ENCODE measurements at regions not wholly inside any gene's neighbourhood (a gene's known extent, or its start where the extent isn't known, plus 50 kb on each side); places are given as distances from the start of the nearest gene placed in this dataset.

DNA sequence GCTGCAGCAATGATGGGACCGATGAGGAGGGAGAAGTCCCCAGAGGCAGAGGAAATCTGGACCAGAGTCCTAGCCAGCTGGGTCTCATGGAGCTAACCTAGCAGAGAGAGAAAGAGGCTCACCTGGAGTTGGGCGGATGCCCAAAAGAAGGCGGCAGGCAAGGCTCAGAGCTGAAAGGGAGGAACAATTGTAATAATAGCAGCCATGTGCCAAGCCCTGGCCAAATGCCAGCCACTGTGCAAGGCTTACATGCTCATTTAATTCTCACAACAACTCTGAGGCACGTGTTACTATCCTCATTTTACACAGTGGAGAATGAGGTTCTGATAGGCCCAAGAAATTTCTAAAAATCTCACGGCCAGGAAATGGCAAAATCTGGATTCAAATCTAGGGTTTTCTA, 50.0 kb upstream of the ZNF648 start:
- H3K27me3 Mint-ChIP-seq (ENCODE audit: unreplicated experiment) = peaks cover 6% of the 10 kb centered on the region
- peaks cover 8% of the 10 kb centered on the region for H3K36me3 Mint-ChIP-seq (ENCODE audit: unreplicated experiment)
- H3K4me3 Mint-ChIP-seq (ENCODE audit: unreplicated experiment) = no peak overlapping the region
- TF ChIP-seq, protein P1, sequence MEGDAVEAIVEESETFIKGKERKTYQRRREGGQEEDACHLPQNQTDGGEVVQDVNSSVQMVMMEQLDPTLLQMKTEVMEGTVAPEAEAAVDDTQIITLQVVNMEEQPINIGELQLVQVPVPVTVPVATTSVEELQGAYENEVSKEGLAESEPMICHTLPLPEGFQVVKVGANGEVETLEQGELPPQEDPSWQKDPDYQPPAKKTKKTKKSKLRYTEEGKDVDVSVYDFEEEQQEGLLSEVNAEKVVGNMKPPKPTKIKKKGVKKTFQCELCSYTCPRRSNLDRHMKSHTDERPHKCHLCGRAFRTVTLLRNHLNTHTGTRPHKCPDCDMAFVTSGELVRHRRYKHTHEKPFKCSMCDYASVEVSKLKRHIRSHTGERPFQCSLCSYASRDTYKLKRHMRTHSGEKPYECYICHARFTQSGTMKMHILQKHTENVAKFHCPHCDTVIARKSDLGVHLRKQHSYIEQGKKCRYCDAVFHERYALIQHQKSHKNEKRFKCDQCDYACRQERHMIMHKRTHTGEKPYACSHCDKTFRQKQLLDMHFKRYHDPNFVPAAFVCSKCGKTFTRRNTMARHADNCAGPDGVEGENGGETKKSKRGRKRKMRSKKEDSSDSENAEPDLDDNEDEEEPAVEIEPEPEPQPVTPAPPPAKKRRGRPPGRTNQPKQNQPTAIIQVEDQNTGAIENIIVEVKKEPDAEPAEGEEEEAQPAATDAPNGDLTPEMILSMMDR (IDR thresholded peaks at IDR 0.05; ENCODE audit: partially characterized antibody, unreplicated experiment) = no peak
- H3K4me1 Mint-ChIP-seq (ENCODE audit: low read depth, unreplicated experiment) = no peaks in the 10 kb centered on the region
- no peaks in the 10 kb centered on the region for H3K9me3 Mint-ChIP-seq (ENCODE audit: unreplicated experiment)
- H3K27ac Mint-ChIP-seq (ENCODE audit: unreplicated experiment) = no peak overlapping the region
- DNase-seq = no peak

All from glutamatergic neuron (in vitro differentiated cells).